ENCODE measurements at regions not wholly inside any gene's neighbourhood (a gene's known extent, or its start where the extent isn't known, plus 50 kb on each side); places are given as distances from the start of the nearest gene placed in this dataset.

GRCh38 chr22:44442186-44442815 lies 55.7 kb downstream of the RTL6 start:
- no peak for TF ChIP-seq GATA2 (IDR thresholded peaks at IDR 0.05; ENCODE audit: low read depth, low read length)
- no peak for TF ChIP-seq GATA3 (IDR thresholded peaks at IDR 0.05; ENCODE audit: low read depth, low read length)

DNA sequence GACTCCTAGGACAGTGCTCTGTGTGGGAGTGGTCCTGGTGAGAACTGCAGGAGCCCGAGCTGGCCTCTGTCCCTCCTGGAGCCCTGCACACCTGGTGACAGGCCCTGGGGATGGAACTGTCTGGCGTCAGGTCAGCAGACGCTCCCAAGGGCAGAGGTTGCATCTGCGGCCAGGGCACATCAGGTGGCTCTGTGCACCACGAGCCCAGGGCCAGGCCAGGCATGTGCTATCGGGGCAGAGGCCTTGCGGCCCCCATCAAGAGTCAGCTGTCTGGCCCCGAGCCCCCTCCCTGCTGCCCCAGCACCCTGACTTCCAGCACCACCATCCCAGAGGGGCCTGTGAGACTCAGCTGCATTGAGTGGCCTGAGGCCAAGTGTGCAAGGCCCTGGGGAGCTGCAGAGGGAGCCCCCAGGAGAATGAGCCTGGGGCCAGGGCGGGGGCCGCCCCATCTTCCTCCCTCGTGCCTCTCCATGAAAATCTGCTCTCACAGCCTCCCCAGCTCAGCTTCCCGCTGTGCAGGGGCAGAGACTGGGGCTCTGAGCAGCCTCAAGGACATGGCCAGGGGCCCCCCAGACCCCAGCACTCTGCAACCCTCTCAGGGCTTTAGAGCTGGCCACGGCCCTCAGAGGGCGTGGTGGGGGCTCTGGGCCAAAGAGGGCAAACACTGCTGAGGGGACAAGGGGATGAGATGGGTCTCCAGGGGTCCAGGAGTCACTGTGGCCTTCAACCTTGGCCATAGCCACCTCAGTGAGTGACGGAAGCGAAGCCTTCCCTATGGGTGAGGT lies 56.4 kb downstream of the RTL6 start:
- TF ChIP-seq GATA3 (IDR thresholded peaks at IDR 0.05; ENCODE audit: low read depth, low read length) (no peak), GATA2 (IDR thresholded peaks at IDR 0.05; ENCODE audit: low read depth, low read length) (no peak)

GRCh38 chr22:44440224-44441160 lies 57.5 kb downstream of the RTL6 start:
- TF ChIP-seq GATA3 (IDR thresholded peaks at IDR 0.05; ENCODE audit: low read depth, low read length) (no peak), GATA2 (IDR thresholded peaks at IDR 0.05; ENCODE audit: low read depth, low read length) (no peak)

DNA sequence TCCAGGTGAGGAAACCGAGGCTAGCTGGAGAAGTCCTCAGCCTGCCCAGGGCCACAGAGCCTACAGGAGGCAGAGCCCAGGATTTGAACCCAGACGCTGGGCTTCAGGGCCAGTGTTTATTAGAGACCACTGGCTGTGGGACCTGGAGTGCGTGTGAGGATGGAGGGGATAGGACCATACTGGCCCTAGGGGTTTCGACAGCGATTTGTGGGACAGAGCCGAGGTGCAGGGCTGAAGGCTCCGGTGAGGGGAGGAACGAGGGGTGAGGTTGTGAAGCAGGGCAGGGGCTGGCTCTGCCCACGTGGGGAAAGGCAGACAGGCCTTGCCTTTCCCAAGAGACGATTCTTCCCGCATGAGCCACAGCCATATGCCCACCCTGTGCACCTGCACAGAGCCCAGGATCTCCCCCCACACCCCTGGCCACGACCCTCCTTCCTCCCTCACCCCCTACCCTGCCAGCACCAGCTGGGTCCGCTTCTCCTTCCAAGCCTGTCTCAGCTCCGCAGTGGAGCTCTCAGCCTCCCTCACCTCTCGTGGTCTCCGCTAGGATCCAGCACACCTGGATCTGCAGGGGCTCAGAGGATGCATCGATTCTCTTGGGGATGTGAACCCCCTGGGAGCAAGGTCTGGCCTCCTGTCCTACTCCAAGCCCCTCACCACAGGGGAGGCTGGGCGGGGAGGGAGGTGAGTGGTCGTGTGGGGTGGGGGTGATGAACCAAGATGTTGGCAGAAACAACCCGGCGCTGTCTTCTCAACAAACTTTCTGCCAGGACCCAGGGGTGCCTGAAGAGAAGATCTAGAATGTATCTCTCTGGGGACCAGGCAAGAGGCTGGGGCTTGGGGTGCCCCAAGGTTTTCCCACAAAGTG lies 58.4 kb downstream of the RTL6 start:
- no peak for TF ChIP-seq GATA3 (IDR thresholded peaks at IDR 0.05; ENCODE audit: low read depth, low read length)
- TF ChIP-seq GATA2 (IDR thresholded peaks at IDR 0.05; ENCODE audit: low read depth, low read length) = no peak

DNA sequence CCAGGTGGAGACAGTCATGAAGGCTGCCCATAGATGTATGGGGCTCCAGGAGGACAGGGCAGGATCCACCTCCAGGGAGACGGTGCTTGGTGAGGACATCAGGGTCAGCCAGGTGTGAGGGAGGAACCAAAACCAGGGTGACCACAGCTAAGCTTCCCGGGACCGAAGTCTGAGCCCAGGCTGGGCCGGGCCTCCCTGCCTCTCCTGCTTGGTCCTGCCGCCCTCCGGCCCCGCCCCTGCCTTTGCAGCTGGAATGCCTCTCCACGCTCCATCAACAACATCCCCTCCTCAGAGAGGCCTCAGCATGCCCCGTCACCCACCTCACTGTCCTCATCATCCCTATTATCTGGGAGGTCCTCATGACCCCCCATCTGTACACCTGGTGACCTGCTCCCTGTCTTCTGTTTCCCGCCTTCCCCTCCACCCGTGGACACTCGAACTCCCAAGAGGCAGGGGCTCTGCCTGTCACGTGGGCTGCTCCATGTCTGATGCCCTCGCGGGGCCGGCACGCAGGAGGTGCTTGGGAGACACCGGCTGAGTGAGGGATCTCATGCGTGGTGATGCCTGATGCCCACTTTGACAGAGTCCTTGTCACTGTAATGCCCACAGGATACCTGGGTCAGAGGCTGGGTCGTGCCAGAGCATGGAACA lies 59.4 kb downstream of the RTL6 start:
- TF ChIP-seq GATA3 (IDR thresholded peaks at IDR 0.05; ENCODE audit: low read depth, low read length) (no peak), GATA2 (IDR thresholded peaks at IDR 0.05; ENCODE audit: low read depth, low read length) (no peak)

DNA sequence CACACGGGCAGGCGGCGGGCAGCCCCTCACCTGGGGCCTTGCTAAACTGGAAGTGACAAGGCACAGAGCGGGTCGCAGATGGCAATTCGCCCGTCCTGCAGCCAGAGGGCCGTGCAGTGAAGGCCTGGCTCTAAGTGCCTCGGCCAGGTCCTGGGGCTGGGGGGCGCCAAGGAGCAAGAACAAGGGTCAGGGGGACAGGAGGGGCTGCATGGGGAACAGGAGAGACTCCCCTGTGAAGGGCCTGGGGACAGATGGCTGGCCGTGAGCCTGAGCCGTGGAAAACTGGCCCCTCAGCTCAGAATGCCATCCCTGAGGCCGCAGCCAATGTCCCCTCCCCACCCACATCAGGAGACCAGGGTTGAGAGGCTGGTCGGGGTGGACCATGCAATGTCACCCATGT lies 60.0 kb downstream of the RTL6 start:
- TF ChIP-seq GATA2 (IDR thresholded peaks at IDR 0.05; ENCODE audit: low read depth, low read length) (no peak), GATA3 (IDR thresholded peaks at IDR 0.05; ENCODE audit: low read depth, low read length) (no peak)

GRCh38 chr22:44437216-44438055 lies 60.6 kb downstream of the RTL6 start:
- TF ChIP-seq GATA3 (IDR thresholded peaks at IDR 0.05; ENCODE audit: low read depth, low read length) (no peak), GATA2 (IDR thresholded peaks at IDR 0.05; ENCODE audit: low read depth, low read length) (no peak)

- TF ChIP-seq GATA2 (IDR thresholded peaks at IDR 0.05; ENCODE audit: low read depth, low read length) (no peak), GATA3 (IDR thresholded peaks at IDR 0.05; ENCODE audit: low read depth, low read length) (no peak)
Observed at GRCh38 chr22:44436736-44437135, 61.3 kb downstream of the RTL6 start.

GRCh38 chr22:44431256-44431655 lies 66.8 kb downstream of the RTL6 start:
- no peak for TF ChIP-seq GATA2 (IDR thresholded peaks at IDR 0.05; ENCODE audit: low read depth, low read length)
- TF ChIP-seq GATA3 (IDR thresholded peaks at IDR 0.05; ENCODE audit: low read depth, low read length) = no peak

DNA sequence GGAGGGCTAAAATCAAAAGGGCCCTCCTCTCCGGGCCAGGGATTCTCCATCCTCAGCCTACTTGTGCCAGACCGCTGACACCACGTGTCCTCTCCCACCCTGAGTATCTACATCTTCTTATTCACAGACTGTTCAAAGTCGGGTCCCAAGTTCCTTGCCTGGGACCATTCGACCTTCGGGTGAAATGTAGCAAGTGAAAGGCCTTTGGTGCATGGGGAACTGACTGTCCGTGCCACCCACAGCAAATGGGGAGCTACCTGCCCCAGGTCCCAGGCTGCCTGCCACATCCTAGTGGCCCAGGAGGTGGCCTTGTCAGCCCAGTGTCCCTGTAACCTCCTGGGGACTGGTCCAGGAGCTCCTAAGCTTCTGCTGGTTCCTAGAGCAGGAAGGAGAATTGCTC lies 67.3 kb downstream of the RTL6 start:
- no peak for TF ChIP-seq GATA3 (IDR thresholded peaks at IDR 0.05; ENCODE audit: low read depth, low read length)
- TF ChIP-seq GATA2 (IDR thresholded peaks at IDR 0.05; ENCODE audit: low read depth, low read length) = no peak

GRCh38 chr22:44429941-44430587 lies 68.0 kb downstream of the RTL6 start:
- TF ChIP-seq GATA2 (IDR thresholded peaks at IDR 0.05; ENCODE audit: low read depth, low read length) (no peak), GATA3 (IDR thresholded peaks at IDR 0.05; ENCODE audit: low read depth, low read length) (no peak)

Measured in SH-SY5Y (cell line).